Activated T-cell treated with anti-CD3 and anti-CD28 coated beads for 48 hours (primary cell): ENCODE measurements at regions not wholly inside any gene's neighbourhood (a gene's known extent, or its start where the extent isn't known, plus 50 kb on each side); places are given as distances from the start of the nearest gene placed in this dataset.
"Not testable (repeated sequence)": the region's sequence is repeated elsewhere in the genome, so short reads cannot be mapped to it uniquely, and the experiment has no call there.

Experiments
- DNase-seq: peaks from one replicate; pipeline ENCODE4 v3.0.0-alpha.2; 2020; ENCODE audit warnings: low read depth

- DNase-seq, result no peak
Observed at GRCh38 chr6:19329078-19329477, 508.1 kb upstream of the ID4 start.

- DNase-seq, result no peak
Observed at GRCh38 chr6:19331089-19331488, 506.1 kb upstream of the ID4 start.

DNA sequence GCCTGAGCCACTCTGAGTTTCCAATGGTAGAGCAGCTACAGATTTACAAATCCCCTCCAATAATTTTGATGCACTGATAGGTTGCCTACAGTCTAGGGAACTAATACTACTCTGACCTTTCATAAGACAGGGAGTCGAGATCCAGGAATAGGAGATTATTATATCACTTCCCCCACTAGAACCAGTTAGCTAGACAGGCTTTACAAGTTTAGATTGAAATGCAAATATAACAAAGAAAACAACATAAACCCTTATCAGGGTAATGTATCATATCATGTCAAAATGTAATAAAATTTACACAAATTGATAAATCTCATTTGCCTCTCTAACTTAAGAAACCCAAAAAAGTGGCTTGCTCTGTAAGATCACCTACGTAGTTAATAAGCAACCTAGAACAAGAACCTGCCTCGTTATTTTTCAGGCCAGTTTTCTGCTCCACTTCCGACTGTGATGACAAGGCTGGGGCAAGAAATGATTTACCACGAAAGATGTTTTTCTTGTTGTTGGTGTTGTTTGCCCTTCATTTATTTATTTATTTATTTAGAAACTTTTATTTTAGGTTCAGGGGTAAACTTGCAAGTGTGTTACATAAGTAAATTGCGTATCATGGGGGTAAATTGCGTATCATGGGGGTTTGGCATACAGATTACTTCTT is 504.2 kb upstream of the ID4 start:
- no peak for DNase-seq

GRCh38 chr6:19333936-19334335 is 503.2 kb upstream of the ID4 start:
- DNase-seq, result no peak

DNA sequence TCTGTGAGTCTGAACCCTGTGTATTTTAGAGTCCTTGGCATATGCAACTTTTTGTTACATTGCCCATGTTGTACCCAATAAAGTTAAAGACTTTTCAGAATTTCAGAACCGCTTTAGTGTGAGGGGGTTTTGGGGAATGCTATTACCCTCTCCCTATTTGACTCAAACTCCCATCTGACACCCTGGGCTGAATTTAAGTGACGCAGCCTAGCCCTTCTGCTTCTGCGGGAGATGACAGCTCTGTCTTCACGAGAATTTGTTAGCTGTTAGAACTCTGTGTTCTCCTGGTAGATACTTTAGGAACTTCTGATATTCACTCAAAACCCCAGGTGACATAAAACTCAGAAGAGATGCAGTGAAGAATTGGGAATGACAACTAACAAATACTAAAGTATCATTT is 500.6 kb upstream of the ID4 start:
- no peak for DNase-seq

- no peak for DNase-seq
Observed at GRCh38 chr6:19337101-19337500, 500.1 kb upstream of the ID4 start.

GRCh38 chr6:19342616-19343015 is 494.6 kb upstream of the ID4 start:
- no peak for DNase-seq

- DNase-seq, result no peak
Observed at GRCh38 chr6:19349429-19349828, 487.7 kb upstream of the ID4 start.

DNA sequence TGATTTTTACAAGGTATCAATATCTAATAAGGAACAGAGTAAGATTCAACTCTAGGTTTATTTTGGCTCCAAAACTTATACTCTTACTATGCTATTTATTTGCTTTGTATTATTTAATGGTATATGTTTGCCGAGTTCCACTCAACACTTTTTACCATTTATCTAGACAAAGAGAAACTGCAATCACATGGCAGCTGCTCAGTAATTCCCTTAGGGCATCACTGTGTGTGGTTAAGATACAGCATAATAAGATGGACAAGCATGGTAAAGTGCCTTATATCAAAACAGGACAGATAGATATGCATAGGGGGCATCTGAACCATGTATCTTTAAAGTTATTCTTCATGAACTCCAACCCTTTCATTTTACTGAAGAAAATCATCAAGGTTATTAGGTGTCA is 483.0 kb upstream of the ID4 start:
- no peak for DNase-seq

GRCh38 chr6:19356692-19357091 is 480.5 kb upstream of the ID4 start:
- DNase-seq, result no peak

DNA sequence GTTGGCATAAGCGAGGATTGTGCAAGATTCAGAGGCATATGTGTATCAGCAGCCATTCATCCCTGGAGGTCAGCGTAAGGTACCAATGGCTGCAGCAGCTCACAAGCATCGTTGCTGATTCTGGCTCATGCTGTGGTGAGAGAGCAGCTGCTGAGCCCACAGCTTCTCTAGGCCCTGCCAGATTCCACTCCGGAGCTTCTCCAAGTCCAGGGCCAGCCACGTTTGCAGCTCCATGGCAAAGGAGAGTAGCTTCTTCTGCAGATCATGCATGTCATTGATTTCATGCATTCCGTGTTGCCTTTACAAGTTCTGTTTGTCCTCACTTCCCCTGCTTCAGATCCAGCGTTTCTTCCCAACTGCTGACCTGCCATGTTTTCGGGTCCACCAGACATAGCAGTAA is 474.8 kb upstream of the ID4 start:
- no peak for DNase-seq

DNA sequence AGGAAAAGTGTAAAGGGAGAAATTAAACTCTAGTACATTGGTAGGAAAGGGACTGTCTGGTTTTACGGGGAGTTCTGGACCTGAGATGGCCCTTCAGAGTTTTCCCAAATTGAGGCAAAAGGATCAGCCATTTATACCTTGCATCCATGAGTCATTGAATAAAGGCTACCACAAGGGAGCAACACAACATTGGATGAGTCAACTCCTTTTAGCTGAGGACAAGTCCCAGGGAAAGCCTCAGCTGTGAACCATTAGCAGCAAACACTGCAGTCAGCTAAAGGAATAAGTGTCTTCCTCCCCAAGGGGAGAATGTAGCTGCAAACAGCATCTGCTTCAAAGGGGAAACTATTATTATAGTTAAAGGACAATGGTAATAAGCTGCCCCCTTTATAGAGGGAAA is 468.7 kb upstream of the ID4 start:
- no peak for DNase-seq

- no peak for DNase-seq
Observed at GRCh38 chr6:19369785-19370184, 467.4 kb upstream of the ID4 start.

DNA sequence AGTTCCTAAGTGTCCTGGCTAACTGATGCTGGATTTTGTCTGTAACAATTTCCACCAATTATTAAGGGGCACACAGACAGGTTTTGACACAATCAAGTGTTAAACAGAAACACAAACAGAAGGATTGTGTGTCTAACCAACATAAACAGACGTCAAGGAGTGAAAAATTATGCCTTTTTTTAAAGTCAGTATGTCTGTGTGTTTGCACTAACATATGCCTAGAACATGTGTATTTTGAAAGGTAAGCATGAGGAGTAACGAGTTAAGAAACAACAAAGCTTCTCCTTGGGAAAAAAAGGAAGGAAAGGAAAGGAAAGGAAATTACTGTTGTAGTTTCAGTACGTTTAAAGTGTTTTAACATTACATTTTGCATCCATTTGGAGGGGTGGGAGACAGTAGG is 466.3 kb upstream of the ID4 start:
- no peak for DNase-seq

- no peak for DNase-seq
Observed at GRCh38 chr6:19375613-19376012, 461.6 kb upstream of the ID4 start.

GRCh38 chr6:19377722-19378121 is 459.4 kb upstream of the ID4 start:
- DNase-seq, result no peak

DNA sequence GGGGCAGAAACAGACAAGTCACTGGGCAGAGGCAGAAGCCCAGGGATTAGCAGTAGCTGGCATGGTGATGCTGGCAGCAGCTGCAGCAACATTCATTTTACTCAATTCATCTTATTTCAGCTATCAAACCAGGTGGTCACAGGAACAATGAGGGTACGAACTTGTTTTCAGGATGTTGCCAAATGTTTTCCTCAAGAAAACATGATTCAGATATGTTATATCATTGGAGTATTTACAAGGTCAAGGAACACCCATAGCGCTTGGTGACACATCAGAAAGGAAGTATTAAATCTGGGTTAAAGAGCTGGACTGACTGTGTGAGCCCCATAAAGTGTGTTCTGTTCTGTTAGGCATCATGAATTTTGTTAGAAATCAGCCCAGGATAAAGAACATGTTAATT is 456.9 kb upstream of the ID4 start:
- no peak for DNase-seq

GRCh38 chr6:19382676-19383075 is 454.5 kb upstream of the ID4 start:
- no peak for DNase-seq

DNA sequence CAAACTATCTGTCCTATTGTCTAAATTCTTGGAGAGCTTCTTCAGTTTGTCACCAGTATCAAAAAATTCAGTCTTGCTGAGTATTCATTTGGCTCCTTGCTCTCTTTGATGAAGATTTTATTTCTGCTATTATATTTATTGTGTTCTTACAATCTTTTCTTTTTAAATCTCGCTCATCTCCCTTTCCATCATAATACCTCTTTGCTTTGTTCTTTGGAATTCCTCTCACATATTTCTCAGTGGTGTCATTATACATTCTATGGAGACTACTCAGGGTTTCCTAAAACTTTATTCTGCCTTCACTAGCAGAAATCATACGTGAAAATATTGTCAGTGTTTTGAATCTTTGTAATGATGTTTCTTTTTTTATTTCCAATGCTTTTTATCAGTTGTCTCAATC is 445.2 kb upstream of the ID4 start:
- no peak for DNase-seq

- no peak for DNase-seq
Observed at GRCh38 chr6:19394051-19394450, 443.1 kb upstream of the ID4 start.

GRCh38 chr6:19394687-19395086 is 442.5 kb upstream of the ID4 start:
- no peak for DNase-seq

- no peak for DNase-seq
Observed at GRCh38 chr6:19395316-19395715, 441.9 kb upstream of the ID4 start.

- DNase-seq, result no peak
Observed at GRCh38 chr6:19399406-19399805, 437.8 kb upstream of the ID4 start.

DNA sequence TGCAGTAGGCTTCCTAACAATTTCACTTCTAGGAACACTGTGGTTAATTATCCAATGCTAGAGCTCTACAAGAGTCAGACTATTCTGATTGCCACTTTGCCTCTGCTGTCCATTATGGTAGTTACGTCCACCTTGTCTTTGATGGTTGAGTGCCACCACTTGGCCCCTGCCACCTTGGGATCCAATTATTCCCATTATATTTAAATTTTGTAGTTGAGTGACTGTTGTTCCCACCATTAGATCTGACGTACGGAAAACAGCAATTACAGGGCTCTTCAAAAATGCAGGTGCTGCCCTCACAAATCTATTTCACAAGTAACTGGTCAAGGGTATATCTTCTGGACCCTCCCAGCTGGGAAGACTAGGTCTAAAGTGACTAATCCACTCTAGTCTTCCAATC is 432.3 kb upstream of the ID4 start:
- not testable (repeated sequence) for DNase-seq

DNA sequence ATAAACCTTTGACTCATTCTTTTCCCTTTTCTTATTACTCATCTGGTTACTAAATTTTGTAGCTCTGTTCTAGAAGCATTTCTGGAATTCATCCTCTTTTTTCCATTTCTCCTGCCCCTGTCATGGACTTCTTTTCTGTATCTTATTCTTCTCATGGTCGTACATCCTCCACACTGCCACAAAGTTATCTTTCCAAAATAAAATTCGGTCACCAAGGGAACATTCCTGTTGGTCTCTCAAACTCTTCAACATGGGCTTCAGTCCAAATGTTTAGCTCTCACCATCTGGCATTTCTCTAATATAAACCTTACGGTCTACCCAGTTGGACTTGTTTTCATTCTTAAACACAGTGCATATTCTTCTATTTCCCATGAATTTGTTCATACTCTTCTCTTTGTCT is 428.8 kb upstream of the ID4 start:
- no peak for DNase-seq
